HEK293 (cell line): ENCODE measurements at regions not wholly inside any gene's neighbourhood (a gene's known extent, or its start where the extent isn't known, plus 50 kb on each side); places are given as distances from the start of the nearest gene placed in this dataset.

Experiments used
- CTCF ChIA-PET: fragments of 350-600 bp; formaldehyde crosslinking; extraction: SDS; loops from one replicate; lab custom pipeline; 2021; ENCODE audit warnings: antibody characterized with exemption; lab: Yijun Ruan, JAX
- POLR2A ChIA-PET: fragments of 300-600 bp; formaldehyde crosslinking; extraction: SDS; loops from one replicate; lab custom pipeline; 2020; ENCODE audit warnings: antibody characterized with exemption, inconsistent platforms; lab: Yijun Ruan, JAX
- H3K27ac ChIP-seq: fragments of 200-500 bp; sonication (Bioruptor generic); 2 replicates; pipeline ENCODE4 v1.5.1; 2014; ENCODE audit warnings: low read depth, low read length, control low read depth, inconsistent platforms; ENCODE audit errors: extremely low read depth
- H3K36me3 ChIP-seq, 2 experiments: fragments of 200-500 bp in 1 of 2; sonication (Bioruptor generic) in 1 of 2; 1 replicate in 1 of 2; 2 replicates in 1 of 2; pipeline ENCODE4 v1.5.1; 2014 to 2017; ENCODE audit warnings: inconsistent platforms in 2 of 2, low read length in 2 of 2; ENCODE audit not compliant: control insufficient read depth in 2 of 2, insufficient read depth in 1 of 2
- H3K4me1 ChIP-seq: fragments of 200-500 bp; sonication (Bioruptor generic); 2 replicates; pipeline ENCODE4 v1.5.1; 2014; ENCODE audit warnings: mild to moderate bottlenecking, low read length, inconsistent platforms; ENCODE audit not compliant: control insufficient read depth, insufficient read depth
- H3K4me3 ChIP-seq: 2 replicates; pipeline ENCODE4 v1.5.1; 2011; ENCODE audit warnings: low read depth, mild to moderate bottlenecking, control low read depth, low read length, moderate library complexity
- H3K9me3 ChIP-seq: fragments of 200-500 bp; sonication (Bioruptor generic); 2 replicates; pipeline ENCODE4 v1.5.1; 2014; ENCODE audit warnings: low read depth, low read length, inconsistent platforms; ENCODE audit not compliant: control insufficient read depth, insufficient read depth
- GLIS1 ChIP-seq: fragments of 450-650 bp; formaldehyde crosslinking; IDR thresholded peaks from 2 replicates; pipeline ENCODE4 v1.5.1; 2016; ENCODE audit warnings: missing biosample characterization, missing genetic modification characterization
- ZEB2 ChIP-seq: fragments of 450-650 bp; formaldehyde crosslinking; IDR thresholded peaks from 2 replicates; pipeline ENCODE4 v1.5.1; 2016; ENCODE audit warnings: missing biosample characterization, missing genetic modification characterization
- ZFHX2 ChIP-seq: fragments of 450-650 bp; formaldehyde crosslinking; conservative IDR thresholded peaks from 2 replicates; pipeline ENCODE4 v1.5.1; 2016; ENCODE audit warnings: missing biosample characterization, missing genetic modification characterization
- ZNF23 ChIP-seq: fragments of 450-650 bp; formaldehyde crosslinking; IDR thresholded peaks from 2 replicates; pipeline ENCODE4 v1.5.1; 2016; ENCODE audit warnings: missing biosample characterization, missing genetic modification characterization, borderline replicate concordance
- ZNF239 ChIP-seq: fragments of 450-650 bp; formaldehyde crosslinking; IDR thresholded peaks from 2 replicates; pipeline ENCODE4 v1.5.1; 2016; ENCODE audit warnings: missing biosample characterization, missing genetic modification characterization
- ZNF366 ChIP-seq: fragments of 450-650 bp; formaldehyde crosslinking; conservative IDR thresholded peaks from 2 replicates; pipeline ENCODE4 v1.5.1; 2016; ENCODE audit warnings: missing biosample characterization, missing genetic modification characterization
- ZNF416 ChIP-seq: fragments of 450-650 bp; formaldehyde crosslinking; IDR thresholded peaks from 2 replicates; pipeline ENCODE4 v1.5.1; 2016; ENCODE audit warnings: missing biosample characterization, missing genetic modification characterization
- ZNF501 ChIP-seq: fragments of 450-650 bp; formaldehyde crosslinking; IDR thresholded peaks from 2 replicates; pipeline ENCODE4 v1.5.1; 2016; ENCODE audit warnings: missing biosample characterization, missing genetic modification characterization
- ZNF624 ChIP-seq: fragments of 450-650 bp; formaldehyde crosslinking; IDR thresholded peaks from 2 replicates; pipeline ENCODE4 v1.5.1; 2017; ENCODE audit warnings: missing biosample characterization, missing genetic modification characterization
- TF ChIP-seq, protein P1 (sequence below): fragments of 450-650 bp; formaldehyde crosslinking; IDR thresholded peaks from 2 replicates; pipeline ENCODE4 v1.5.1; 2016; ENCODE audit warnings: missing biosample characterization, missing genetic modification characterization
- TF ChIP-seq, protein P2 (sequence below): fragments of 450-650 bp; formaldehyde crosslinking; conservative IDR thresholded peaks from 2 replicates; pipeline ENCODE4 v1.5.1; 2016; ENCODE audit warnings: low read depth, missing biosample characterization, missing genetic modification characterization
- TF ChIP-seq, protein P3 (sequence below): fragments of 450-650 bp; formaldehyde crosslinking; IDR thresholded peaks from 2 replicates; pipeline ENCODE4 v1.5.1; 2016; ENCODE audit warnings: missing biosample characterization, missing genetic modification characterization, borderline replicate concordance
- TF ChIP-seq, protein P4 (sequence below): fragments of 450-650 bp; formaldehyde crosslinking; IDR thresholded peaks from 2 replicates; pipeline ENCODE4 v1.5.1; 2017; ENCODE audit warnings: missing biosample characterization, missing genetic modification characterization
- TF ChIP-seq, protein P5 (sequence below): fragments of 450-650 bp; formaldehyde crosslinking; IDR thresholded peaks from 2 replicates; pipeline ENCODE4 v1.5.1; 2016; ENCODE audit warnings: missing biosample characterization, missing genetic modification characterization
- TF ChIP-seq, protein P6 (sequence below): fragments of 450-650 bp; formaldehyde crosslinking; IDR thresholded peaks from 2 replicates; pipeline ENCODE4 v1.5.1; 2017; ENCODE audit warnings: missing biosample characterization, missing genetic modification characterization

DNA sequence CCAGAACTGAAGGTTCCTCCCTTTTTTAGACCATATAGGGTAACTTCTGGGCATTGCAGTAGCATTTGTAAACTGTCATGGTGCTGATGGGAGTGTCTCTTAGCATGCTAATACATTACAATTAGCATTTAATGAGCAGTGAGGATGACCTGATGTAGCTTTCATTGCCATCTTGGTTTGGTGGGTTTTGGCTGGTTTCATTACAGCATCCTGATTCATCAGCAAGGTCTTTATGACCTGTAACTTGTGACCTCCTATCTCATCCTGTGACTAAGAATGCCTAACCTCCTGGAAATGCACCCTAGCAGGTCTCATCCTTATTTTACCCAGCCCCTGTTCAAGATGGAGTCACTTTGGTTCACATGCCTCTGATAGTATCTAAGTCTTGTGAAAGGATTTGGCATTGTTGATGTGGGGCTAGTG lies 159.0 kb downstream of the TMX3 start (continued):
- TF ChIP-seq ZNF366, result no peak

DNA sequence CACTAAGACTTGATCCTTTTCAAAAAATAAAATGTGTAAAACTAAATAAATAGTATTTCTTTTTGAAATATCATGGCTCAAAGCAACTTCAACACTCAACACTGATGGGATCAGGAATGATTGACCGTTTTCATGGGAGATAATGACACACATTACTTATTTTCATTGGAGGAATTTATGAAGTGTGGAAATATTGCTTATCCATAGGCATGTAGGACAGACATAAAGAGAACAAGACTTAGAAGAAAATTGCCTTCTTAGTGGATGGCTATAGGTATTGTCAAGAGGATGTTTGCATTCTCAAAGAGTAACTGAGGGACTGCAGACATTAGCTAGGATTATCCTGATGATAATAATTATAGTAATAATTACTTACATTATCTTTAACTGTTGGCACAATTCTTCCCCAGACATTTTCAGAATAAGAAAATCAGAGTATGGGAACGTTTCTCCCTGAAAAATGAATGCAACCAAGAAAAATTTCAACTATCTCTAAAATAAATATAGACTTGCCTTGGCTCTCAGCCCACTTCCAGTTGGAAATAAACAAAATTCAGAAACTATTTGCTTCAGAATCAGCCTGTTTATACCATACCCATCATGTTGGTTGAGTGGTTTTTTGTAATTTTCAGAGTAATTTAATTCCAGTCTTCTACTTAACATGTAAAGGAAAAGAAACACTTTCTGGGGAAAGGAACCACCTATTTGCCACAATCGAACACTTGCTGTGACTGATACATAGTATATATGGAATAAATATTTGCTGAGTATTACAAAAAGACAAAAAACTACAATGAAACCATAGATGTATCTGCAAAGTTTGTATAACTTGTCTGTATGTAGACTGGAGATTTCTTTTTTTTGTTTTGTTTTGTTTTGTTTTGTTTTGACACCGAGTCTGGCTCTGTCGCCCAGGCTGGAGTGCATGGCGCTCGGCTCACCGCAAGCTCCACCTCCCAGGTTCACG lies 165.7 kb downstream of the TMX3 start:
- Histone ChIP-seq H3K9me3 (no peaks in the 10 kb centered on the region), H3K4me1 (no peaks in the 10 kb centered on the region), H3K27ac (no peak overlapping the region), H3K4me3 (no peak overlapping the region), H3K36me3 (no peaks in the 10 kb centered on the region)
- ChIA-PET POLR2A (no interaction called here), CTCF (no interaction called here)
- TF ChIP-seq, protein P1, sequence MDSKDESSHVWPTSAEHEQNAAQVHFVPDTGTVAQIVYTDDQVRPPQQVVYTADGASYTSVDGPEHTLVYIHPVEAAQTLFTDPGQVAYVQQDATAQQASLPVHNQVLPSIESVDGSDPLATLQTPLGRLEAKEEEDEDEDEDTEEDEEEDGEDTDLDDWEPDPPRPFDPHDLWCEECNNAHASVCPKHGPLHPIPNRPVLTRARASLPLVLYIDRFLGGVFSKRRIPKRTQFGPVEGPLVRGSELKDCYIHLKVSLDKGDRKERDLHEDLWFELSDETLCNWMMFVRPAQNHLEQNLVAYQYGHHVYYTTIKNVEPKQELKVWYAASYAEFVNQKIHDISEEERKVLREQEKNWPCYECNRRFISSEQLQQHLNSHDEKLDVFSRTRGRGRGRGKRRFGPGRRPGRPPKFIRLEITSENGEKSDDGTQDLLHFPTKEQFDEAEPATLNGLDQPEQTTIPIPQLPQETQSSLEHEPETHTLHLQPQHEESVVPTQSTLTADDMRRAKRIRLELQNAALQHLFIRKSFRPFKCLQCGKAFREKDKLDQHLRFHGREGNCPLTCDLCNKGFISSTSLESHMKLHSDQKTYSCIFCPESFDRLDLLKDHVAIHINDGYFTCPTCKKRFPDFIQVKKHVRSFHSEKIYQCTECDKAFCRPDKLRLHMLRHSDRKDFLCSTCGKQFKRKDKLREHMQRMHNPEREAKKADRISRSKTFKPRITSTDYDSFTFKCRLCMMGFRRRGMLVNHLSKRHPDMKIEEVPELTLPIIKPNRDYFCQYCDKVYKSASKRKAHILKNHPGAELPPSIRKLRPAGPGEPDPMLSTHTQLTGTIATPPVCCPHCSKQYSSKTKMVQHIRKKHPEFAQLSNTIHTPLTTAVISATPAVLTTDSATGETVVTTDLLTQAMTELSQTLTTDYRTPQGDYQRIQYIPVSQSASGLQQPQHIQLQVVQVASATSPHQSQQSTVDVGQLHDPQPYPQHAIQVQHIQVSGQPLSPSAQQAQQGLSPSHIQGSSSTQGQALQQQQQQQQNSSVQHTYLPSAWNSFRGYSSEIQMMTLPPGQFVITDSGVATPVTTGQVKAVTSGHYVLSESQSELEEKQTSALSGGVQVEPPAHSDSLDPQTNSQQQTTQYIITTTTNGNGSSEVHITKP (tag by site-specific recombination), result no peak
- TF ChIP-seq, protein P2, sequence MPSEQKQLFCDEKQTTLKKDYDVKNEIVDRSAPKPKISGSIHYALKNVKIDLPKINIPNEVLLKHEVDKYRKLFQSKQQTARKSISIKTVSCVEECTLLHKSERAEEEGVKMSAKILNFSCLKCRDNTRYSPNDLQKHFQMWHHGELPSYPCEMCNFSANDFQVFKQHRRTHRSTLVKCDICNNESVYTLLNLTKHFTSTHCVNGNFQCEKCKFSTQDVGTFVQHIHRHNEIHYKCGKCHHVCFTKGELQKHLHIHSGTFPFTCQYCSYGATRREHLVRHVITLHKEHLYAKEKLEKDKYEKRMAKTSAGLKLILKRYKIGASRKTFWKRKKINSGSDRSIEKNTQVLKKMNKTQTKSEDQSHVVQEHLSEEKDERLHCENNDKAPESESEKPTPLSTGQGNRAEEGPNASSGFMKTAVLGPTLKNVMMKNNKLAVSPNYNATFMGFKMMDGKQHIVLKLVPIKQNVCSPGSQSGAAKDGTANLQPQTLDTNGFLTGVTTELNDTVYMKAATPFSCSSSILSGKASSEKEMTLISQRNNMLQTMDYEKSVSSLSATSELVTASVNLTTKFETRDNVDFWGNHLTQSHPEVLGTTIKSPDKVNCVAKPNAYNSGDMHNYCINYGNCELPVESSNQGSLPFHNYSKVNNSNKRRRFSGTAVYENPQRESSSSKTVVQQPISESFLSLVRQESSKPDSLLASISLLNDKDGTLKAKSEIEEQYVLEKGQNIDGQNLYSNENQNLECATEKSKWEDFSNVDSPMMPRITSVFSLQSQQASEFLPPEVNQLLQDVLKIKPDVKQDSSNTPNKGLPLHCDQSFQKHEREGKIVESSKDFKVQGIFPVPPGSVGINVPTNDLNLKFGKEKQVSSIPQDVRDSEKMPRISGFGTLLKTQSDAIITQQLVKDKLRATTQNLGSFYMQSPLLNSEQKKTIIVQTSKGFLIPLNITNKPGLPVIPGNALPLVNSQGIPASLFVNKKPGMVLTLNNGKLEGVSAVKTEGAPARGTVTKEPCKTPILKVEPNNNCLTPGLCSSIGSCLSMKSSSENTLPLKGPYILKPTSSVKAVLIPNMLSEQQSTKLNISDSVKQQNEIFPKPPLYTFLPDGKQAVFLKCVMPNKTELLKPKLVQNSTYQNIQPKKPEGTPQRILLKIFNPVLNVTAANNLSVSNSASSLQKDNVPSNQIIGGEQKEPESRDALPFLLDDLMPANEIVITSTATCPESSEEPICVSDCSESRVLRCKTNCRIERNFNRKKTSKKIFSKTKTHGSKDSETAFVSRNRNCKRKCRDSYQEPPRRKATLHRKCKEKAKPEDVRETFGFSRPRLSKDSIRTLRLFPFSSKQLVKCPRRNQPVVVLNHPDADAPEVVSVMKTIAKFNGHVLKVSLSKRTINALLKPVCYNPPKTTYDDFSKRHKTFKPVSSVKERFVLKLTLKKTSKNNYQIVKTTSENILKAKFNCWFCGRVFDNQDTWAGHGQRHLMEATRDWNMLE (tag by site-specific recombination), result no peak
- TF ChIP-seq ZNF624 (tag by site-specific recombination) (no peak), GLIS1 (tag by site-specific recombination) (no peak), ZFHX2 (tag by site-specific recombination) (no peak), ZNF501 (tag by site-specific recombination) (no peak), ZEB2 (tag by site-specific recombination) (no peak), ZNF239 (tag by site-specific recombination) (no peak), ZNF23 (tag by site-specific recombination) (no peak), ZNF416 (no peak)
- TF ChIP-seq, protein P3, sequence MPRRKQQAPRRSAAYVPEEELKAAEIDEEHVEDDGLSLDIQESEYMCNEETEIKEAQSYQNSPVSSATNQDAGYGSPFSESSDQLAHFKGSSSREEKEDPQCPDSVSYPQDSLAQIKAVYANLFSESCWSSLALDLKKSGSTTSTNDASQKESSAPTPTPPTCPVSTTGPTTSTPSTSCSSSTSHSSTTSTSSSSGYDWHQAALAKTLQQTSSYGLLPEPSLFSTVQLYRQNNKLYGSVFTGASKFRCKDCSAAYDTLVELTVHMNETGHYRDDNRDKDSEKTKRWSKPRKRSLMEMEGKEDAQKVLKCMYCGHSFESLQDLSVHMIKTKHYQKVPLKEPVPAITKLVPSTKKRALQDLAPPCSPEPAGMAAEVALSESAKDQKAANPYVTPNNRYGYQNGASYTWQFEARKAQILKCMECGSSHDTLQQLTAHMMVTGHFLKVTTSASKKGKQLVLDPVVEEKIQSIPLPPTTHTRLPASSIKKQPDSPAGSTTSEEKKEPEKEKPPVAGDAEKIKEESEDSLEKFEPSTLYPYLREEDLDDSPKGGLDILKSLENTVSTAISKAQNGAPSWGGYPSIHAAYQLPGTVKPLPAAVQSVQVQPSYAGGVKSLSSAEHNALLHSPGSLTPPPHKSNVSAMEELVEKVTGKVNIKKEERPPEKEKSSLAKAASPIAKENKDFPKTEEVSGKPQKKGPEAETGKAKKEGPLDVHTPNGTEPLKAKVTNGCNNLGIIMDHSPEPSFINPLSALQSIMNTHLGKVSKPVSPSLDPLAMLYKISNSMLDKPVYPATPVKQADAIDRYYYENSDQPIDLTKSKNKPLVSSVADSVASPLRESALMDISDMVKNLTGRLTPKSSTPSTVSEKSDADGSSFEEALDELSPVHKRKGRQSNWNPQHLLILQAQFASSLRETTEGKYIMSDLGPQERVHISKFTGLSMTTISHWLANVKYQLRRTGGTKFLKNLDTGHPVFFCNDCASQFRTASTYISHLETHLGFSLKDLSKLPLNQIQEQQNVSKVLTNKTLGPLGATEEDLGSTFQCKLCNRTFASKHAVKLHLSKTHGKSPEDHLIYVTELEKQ (tag by site-specific recombination), result no peak
- TF ChIP-seq, protein P4, sequence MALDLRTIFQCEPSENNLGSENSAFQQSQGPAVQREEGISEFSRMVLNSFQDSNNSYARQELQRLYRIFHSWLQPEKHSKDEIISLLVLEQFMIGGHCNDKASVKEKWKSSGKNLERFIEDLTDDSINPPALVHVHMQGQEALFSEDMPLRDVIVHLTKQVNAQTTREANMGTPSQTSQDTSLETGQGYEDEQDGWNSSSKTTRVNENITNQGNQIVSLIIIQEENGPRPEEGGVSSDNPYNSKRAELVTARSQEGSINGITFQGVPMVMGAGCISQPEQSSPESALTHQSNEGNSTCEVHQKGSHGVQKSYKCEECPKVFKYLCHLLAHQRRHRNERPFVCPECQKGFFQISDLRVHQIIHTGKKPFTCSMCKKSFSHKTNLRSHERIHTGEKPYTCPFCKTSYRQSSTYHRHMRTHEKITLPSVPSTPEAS (tag by site-specific recombination), result no peak
- TF ChIP-seq, protein P5, sequence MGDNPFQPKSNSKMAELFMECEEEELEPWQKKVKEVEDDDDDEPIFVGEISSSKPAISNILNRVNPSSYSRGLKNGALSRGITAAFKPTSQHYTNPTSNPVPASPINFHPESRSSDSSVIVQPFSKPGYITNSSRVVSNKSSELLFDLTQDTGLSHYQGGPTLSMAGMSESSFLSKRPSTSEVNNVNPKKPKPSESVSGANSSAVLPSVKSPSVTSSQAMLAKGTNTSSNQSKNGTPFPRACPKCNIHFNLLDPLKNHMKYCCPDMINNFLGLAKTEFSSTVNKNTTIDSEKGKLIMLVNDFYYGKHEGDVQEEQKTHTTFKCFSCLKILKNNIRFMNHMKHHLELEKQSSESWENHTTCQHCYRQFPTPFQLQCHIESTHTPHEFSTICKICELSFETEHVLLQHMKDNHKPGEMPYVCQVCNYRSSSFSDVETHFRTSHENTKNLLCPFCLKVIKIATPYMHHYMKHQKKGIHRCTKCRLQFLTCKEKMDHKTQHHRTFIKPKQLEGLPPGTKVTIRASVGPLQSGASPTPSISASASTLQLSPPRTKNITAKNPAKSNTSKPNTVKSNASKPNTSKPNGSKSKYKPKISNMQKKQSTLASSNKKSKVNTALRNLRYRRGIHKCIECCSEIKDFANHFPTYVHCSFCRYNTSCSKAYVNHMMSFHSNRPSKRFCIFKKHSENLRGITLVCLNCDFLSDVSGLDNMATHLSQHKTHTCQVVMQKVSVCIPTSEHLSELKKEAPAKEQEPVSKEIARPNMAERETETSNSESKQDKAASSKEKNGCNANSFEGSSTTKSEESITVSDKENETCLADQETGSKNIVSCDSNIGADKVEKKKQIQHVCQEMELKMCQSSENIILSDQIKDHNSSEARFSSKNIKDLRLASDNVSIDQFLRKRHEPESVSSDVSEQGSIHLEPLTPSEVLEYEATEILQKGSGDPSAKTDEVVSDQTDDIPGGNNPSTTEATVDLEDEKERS (tag by site-specific recombination), result no peak
- TF ChIP-seq, protein P6, sequence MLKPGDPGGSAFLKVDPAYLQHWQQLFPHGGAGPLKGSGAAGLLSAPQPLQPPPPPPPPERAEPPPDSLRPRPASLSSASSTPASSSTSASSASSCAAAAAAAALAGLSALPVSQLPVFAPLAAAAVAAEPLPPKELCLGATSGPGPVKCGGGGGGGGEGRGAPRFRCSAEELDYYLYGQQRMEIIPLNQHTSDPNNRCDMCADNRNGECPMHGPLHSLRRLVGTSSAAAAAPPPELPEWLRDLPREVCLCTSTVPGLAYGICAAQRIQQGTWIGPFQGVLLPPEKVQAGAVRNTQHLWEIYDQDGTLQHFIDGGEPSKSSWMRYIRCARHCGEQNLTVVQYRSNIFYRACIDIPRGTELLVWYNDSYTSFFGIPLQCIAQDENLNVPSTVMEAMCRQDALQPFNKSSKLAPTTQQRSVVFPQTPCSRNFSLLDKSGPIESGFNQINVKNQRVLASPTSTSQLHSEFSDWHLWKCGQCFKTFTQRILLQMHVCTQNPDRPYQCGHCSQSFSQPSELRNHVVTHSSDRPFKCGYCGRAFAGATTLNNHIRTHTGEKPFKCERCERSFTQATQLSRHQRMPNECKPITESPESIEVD (tag by site-specific recombination), result no peak
